Kidney tubule cell (primary cell): ENCODE measurements at regions not wholly inside any gene's neighbourhood (a gene's known extent, or its start where the extent isn't known, plus 50 kb on each side); places are given as distances from the start of the nearest gene placed in this dataset.
"Not testable (repeated sequence)": the region's sequence is repeated elsewhere in the genome, so short reads cannot be mapped to it uniquely, and the experiment has no call there.

Experiments used
- DNase-seq: peaks from one replicate; pipeline ENCODE4 v3.0.0-alpha.2; 2018; ENCODE audit warnings: low spot score

DNA sequence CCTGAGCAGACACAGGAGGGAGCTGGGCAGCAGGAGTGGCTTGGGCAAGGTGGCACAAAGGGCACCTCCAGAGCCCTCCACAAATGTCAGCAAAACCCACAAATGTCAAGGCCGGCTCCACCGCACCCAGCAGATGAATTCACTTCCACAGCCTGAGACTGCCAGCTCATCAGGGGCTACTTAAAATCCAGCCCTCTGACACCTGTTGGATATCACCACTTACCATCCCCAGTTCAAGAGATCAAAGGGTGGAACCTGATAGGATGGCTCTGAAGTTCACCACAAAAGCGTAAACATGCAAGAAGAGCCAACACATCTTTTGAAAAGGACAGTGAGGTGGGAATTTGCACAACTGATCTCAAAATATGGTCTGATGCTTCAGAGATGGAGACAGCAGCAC lies 168.6 kb upstream of the GRK3 start:
- DNase-seq = no peak

- DNase-seq = no peak
Observed at GRCh38 chr22:25396615-25397200, 167.8 kb upstream of the GRK3 start.

DNA sequence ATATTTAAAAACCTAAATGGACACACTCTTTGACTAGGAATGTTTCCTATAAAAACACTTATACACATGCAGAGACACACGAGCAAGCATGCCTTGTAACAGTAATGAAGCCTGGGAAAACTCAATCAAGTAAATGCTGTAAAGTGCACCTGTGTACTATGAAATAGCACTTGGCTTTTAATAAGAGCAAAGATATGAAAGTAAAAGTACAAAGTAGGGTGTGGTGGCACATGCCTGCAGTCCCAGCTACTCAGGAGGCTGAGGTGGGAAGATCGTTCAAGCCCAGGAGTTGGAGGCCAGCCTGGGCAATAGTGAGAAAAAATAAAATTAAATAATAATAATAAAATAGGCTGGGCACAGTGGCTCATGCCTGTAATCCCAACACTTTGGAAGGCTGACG lies 166.9 kb upstream of the GRK3 start:
- no peak for DNase-seq

DNA sequence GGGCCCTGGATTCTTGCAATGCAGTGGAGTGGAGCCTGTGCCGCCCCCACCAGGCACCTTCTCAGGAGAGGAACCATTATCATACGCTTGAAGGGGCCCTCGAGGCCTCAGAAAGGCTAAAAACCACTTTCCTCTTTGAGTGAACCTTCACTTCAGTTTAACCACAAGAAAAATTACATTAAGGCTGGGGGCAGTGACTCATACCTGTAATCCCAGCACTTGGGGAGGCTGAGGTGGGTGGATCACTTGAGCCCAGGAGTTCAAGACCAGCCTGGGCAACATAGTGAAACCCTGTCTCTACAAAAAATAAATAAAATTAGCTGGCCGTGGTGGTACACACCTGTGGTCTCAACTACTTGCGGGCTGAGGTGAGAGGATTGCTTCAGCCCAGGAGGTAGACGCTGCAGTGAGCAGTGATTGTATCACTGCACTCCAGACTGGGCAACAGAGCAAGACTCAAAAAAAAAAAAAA lies 165.8 kb upstream of the GRK3 start:
- DNase-seq = peak; percentile 79

GRCh38 chr22:25399649-25400151 lies 164.8 kb upstream of the GRK3 start:
- DNase-seq = no peak

DNA sequence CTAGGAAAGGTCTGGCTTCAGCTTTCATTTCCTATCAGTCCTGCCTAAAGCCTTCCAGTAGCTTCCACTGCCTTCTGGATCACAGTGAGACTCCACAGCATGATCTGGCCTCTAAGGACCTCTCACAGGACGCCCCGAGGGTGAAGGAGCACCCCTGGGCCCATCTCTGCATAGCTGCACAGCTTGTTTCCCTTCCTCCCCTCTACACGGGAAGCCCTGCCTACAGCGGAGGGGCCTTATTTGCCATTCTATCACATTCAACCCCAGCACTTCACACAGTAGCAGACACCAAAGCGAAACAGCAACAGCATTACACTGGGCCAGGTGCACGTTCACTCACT lies 162.3 kb upstream of the GRK3 start:
- DNase-seq = no peak

GRCh38 chr22:25402501-25403283 lies 161.8 kb upstream of the GRK3 start:
- DNase-seq = peak; percentile 73

GRCh38 chr22:25403284-25403810 lies 161.1 kb upstream of the GRK3 start:
- DNase-seq = no peak

GRCh38 chr22:25403811-25404471 lies 160.5 kb upstream of the GRK3 start:
- peak; percentile 35 for DNase-seq

- peak; percentile 23 for DNase-seq
Observed at GRCh38 chr22:25404556-25404927, 159.9 kb upstream of the GRK3 start.

DNA sequence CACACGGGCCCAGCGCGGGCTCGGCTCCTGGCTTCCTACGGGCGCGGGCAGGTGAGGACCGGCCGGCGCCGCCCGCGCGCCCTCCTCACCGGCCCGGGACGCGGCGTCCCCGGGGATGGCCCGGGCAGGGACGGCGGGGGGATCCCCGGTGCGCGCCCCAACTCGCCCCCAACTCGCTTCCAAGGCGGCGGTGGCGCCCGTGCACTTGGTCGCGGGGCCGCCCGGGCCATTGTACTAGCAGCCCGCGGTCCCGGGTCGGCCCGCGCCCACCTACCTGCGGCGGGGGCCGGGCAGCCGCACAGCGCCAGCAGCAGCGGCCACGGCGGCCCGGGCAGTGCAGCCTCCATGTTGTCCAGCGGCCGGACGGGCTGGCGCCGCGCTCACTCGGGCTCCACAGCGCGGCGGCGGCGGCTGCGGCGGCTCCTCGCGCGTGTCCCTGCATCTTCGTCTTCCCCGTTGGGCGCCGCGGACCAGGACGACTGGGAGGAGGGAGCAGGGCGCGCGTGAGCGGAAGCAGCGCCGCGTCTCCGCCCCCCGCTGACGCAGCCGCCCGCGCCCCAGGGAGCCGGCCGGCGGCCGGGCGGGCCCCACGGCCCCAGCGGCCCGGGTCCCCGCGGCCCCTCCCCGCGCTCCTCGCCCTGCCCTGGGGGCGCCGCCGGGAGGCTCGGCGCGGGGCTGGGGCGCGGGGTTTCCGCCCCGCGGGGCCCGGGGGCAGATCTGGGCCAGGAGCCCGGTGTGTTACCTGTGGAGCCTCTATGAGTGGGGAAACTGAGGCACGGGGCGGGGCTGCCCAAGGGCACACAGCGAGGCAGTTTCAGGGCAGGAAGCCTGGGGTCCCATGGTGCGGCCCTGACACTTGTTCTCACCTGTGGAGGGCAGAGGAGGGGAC lies 159.3 kb upstream of the GRK3 start:
- peak; percentile 78 for DNase-seq

DNA sequence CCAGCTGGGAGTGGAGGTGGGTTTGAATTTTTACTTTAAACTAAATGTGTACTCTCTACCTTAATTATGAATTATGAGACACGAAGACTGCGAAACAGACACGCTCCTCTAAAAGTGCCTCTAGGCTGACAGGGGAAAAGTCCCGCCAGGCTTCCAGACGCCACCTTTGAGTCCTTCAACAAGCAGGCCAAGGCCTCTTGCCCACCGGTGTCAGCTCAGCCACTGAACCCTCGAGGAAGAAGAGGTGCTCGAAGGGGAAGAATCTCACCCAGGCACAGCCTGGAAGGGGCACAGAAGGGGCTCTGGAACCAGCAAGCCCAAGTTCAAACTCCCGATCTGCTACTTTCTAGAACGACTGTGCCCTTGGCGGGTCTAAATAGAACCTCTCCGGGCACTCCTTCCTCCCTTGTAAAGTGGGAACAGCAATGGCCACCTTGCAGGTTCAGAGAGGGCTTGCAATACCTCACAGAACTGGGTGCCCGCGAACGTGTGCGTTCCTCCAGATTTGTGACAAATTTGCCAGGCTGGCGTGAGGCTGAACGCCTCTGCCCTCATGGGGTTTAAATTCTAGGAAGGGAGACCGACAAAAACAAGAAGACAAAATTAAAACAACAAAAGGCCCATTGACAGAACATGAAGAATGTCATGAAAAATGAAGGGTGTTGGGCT lies 158.5 kb upstream of the GRK3 start:
- DNase-seq = no peak

- DNase-seq = no peak
Observed at GRCh38 chr22:25406510-25407210, 157.8 kb upstream of the GRK3 start.

GRCh38 chr22:25407226-25407858 lies 157.1 kb upstream of the GRK3 start:
- DNase-seq = no peak

- DNase-seq = no peak
Observed at GRCh38 chr22:25407859-25408229, 156.6 kb upstream of the GRK3 start.

DNA sequence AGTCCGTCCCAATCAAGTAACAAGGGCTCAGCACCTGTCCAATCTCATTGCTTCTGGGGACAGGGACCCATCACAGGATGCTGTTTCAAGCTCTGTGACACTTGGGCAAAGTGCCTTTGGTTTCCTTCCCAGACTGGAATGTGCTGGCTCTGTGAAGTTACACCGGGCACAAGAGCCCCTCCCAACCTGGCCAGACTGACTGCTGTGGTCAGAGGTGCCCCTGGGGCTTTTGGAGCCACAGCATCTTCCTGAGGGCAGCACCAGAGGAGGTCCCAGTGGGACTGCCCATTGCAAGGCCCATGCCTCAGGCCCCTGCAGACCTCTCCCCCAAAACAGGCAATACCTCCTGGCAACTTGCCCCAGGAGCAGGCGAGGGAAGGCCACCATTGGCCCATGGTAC lies 155.2 kb upstream of the GRK3 start:
- no peak for DNase-seq

DNA sequence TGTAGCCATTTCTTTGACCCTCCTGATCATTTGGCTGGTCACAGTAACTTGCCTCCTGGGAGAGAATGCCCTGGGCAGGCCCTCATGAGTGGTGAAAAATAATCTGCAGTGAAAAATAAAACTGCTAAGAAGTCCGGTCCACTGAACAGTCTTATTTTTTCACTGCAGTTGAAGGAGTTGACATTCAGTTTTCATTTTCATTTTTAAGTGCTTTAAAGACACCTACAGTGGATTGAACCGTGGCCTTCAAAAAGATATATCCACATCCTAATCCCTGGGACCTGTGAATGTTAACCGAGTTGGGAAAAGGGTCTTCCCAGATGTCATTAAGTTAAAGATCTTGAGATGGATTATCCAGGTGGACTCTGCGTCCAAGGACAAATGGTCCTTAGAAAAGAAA lies 153.6 kb upstream of the GRK3 start:
- no peak for DNase-seq

- DNase-seq = no peak
Observed at GRCh38 chr22:25413620-25414019, 150.9 kb upstream of the GRK3 start.

DNA sequence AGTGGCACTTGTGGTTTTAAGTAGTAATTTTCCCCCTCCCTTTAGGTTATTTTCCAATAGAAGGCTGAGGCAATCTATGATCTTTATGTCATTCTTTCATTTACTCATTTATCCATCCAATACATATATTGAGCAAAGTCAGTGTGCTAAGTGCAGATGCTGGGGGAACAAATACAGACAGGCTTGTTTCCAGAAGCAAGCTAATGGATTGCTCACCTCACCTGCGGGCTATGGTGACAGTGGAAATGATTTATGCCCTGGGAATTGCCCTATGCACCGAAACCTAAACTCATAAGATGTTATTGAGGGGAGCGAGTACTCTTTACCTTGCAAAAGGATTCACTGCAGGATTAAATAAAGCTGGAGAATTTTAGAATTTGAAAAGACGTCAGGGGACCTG lies 148.7 kb upstream of the GRK3 start:
- DNase-seq = not testable (repeated sequence)

GRCh38 chr22:25417826-25418225 lies 146.6 kb upstream of the GRK3 start:
- not testable (repeated sequence) for DNase-seq
